ENCODE measurements at regions not wholly inside any gene's neighbourhood (a gene's known extent, or its start where the extent isn't known, plus 50 kb on each side); places are given as distances from the start of the nearest gene placed in this dataset.

GRCh38 chr20:6657904-6658303 lies 109.6 kb upstream of the BMP2 start:
- no peak for DNase-seq

- no peak for DNase-seq
Measured at GRCh38 chr20:6657111-6657510, 110.4 kb upstream of the BMP2 start.

DNA sequence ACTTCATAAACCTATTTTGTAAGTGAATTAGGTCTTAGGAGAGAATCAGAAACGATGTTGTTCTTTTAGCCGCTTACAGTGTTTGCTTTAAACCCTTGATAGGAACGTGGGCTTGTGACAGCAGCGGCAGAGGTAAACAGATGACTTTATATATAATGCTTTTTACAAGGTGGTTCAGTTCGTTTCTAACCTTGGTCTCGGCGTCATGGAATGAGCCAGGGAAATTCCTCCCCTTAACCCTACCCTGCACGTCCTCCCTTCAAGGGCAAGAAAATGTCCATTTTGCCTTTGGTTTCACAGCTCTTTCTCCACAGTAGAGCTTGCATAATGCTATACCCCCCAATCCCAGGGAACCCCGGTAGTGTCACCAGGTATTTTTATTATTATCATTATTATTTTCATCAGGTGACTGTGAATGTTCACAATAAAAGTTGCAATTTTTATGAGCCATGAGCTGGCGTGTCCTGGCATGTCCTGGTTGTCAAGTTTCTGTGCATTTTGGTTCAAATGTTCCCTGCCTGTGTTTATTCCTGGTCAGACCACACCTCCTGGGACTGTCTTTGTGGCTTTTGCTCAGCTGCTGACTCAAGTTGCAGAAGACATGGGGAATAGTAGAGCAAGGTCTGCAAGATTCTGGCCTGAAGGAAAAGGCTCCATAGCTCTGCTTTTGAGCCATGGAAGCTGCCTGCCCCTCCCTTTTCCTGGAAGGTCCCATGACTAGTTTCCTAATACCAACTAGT lies 112.8 kb upstream of the BMP2 start:
- no peak for DNase-seq

- DNase-seq: no peak
Measured at GRCh38 chr20:6651561-6651960, 115.9 kb upstream of the BMP2 start.

DNA sequence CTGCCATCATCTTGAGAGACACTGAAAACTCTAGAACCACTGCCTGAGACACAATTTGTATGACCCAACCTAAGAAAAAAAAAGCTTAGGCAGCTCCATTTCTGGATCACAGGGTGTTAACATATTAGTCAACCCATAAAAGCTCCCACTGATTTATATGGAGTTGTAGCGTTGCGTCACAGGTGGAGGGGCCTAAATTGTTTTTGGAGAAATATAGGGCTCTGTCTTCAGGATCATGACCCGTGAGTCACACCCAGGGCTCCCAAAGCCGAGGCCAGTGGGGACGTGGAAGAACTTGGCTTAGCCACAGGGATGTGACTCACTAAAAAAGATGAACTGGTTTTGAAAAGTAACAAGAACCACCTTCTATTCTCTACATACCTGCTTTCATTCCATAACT lies 116.5 kb upstream of the BMP2 start:
- DNase-seq: no peak

DNA sequence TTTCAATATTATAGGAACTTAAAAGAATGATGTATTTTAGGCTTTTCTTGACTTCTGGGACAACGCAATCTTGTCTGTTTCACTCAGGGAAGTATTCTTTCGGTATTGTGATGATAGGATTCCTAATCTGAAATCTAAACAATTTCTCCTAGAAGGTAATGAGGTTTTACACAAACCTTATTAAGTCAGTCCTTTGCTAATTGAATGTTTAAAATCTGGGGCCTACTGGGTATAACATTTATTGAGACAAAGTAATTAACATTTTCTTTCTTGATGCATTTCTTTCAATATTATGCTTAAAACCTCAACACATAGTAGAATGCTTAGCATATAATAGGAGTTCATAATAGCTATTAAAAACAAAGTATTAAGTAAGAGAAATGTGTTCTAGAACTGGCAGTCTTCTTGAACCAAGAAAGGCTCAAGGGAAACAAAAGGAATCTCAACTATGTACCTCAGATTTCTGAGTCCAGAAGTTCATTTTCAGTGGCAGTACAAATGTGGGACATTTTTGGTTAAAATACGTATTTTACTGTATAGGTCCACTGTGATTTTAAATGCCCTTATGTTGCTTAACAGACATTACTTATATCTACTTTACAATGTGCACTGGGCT lies 121.4 kb upstream of the BMP2 start:
- no peak for DNase-seq

DNA sequence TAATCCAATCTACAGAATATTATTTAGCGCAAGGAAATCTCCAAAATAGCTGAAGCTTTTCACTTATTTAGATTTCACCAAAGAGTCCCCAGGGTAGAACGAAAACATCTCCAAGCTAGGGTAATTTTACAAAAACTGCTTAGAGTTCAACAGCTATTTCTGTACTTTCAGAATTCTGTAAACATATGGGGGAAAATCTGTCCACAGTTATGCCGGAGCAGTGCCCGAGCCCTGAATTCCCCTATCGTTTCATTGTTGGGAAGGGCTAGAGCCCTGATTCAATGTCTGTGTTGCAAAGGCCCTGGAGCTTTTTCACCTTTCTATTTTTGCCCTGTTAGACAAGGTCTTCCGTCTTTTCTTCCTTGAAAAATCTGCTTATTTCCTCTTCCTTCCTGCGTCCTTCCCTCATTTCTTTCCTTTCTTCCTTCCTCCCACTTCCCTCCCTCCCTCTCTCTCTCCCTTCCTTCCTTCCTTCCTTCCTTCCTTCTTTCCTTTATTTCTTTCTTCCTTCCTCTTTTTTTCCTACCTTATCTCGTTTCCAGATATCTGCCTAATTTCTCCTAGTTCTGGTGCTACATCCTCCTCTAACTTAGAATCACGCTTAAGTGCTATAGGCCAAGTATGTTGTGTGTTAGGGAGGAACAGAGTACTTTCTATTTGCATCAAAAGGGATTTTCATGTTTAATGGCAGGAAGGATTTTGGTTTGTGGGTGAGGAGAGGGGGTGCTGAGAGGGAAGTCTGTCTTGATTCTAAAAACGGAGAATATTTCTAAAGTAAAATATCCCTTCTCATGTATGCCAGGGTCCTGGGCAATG lies 122.5 kb upstream of the BMP2 start:
- DNase-seq: no peak

GRCh38 chr20:6641012-6641411 lies 126.5 kb upstream of the BMP2 start:
- no peak for DNase-seq

DNA sequence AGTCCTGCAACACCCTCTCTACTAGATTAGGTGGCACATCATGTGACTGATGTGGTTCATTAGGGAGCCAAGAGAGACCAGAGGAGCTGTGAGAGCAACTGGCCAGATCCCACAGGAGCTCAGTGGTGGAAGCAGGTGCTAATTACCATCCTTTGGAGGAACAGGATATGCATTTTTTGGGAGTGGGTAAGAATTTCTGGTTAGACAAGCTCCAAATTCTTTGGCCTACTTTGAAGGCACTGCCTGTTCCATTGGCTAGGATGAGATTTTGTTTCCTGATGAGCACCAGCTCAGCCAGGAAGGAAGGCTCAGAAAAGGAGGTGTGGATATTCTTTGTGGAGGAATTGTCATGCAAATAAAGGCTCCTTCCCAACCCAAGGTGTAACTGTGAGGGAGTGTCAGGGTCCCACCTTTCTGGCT lies 130.3 kb upstream of the BMP2 start:
- DNase-seq: no peak

DNA sequence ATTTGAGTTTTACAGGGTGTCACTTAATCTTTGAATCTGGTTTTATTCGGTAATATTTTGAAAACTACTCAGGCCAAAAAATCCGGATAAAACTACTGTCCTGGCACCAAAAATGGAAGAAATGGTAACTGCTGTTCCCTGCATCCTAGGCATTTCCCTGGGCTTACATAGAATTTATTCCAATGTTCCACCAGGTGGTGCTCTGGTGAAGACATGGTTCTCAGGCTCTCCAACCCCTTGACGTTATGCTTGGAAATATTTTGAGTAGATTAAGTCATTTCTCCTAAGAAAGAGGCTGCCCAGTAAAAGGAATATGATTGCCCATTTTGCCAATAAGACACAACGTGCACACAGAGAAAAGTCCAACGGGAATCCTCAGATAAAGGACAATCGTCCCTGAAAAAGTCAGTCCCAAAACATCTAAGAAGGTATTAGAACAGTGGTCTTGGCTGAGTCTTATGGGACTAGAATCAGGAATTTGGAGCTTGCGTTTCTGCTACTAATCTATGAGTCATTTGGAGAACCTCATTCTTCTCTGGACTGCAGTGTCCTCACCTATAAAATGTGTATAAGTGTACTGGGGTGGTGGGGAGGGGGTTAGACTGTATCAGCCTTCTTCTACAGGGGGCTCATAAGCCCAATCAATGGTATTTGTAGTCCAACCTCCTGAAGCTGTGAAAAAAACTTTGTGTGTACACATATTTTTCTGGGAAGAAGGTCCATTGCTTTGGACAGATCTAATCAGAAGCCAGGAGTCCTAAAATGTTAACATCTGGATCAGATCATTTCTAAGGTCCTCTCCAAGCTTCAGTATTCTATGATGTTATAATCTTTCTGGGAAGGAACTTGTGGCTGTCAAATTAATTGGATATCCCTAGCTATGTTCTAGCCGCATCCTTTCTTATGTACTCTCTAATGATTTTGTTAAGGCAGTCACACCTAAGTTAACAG lies 131.0 kb upstream of the BMP2 start:
- peak; percentile 28 for DNase-seq

DNA sequence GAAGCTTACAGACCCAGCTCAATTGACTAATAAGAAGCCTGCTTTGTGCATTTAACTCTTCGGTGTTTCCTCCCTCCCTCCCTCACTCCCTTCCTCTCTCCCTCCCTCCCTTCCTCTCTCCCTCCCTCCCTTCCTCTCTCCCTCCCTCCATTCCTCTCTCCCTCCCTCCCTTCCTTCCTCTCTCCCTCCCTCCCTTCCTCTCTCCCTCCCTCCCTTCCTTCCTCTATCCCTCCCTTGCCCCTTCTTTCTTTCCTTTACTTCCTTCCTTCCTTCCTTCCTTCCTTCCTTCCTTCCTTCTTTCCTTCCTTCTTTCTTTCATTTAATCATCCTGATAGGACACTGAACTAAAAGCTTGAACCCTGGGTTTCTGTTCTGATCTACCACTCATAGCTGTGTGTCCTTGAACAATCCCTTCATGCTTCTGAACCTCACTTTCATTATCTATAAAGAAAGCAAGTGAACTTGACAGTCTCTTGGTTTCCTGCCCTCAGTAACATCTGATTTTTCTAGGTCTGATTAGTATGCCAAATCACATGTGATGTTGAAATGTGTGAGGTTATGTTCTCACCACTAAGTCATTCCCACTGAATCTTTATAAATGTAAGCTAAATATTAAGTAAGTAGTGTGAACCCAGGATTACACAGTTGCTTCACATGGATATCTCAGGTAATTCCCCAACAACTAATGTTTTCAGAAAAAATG lies 132.3 kb upstream of the BMP2 start:
- DNase-seq: no peak

DNA sequence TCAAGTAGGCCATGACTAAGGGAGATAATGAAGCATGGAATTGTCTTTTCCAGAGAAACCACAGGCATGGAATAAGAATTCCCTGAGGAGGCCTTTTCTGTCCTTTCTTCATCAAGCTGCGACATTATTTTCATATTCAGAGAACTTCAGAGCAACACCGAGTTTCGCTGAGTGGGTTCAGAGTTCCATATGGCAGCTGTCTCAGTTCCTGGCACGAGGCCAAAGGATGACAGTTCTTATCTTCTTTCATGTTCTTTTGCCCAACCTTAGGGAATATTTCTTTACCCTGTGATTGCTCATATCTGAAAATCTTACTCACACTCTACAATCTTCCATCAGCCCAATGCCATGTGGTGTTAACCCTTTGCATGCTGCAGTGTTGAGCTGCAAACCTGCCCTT lies 135.3 kb upstream of the BMP2 start:
- DNase-seq: peak; percentile 37

DNA sequence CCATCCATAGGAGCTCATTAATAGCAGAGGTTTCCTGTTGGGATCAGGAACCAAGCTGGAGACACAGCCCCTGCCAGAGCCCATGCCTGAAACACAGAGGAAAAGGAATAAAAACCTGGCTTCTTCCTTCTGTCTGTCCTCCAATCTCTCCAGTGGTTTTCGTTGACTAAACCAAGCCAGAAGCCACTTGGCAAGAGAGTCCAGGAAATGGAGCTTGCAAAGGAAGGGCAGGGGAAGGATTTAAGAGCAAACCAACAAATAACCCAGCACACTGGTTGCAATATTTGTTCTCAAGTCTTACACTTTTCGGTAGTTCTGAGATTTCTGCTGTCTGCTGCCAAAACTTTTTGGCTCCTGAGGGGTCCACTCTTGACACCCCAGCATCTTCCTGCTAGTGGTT lies 137.0 kb upstream of the BMP2 start:
- no peak for DNase-seq

GRCh38 chr20:6629564-6629963 lies 137.9 kb upstream of the BMP2 start:
- no peak for DNase-seq

DNA sequence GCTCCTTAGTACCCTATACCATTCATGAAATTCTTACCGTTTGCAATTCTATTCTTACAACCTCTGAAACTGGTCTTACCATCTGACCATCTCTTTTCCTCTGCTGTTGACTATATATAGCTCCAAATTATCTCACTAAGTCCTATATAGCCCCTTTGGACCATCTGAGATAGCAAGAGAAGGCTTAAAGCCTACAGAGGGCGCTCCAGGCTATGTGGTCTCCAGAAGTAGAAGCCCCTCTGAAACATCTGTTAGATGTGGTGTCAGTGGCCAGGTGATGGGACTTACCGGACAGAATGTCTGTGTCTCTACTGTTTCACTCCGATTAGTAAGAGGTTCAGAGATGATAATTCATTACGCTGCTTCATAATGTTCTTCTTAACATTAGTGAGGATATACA lies 140.7 kb upstream of the BMP2 start:
- no peak for DNase-seq

DNA sequence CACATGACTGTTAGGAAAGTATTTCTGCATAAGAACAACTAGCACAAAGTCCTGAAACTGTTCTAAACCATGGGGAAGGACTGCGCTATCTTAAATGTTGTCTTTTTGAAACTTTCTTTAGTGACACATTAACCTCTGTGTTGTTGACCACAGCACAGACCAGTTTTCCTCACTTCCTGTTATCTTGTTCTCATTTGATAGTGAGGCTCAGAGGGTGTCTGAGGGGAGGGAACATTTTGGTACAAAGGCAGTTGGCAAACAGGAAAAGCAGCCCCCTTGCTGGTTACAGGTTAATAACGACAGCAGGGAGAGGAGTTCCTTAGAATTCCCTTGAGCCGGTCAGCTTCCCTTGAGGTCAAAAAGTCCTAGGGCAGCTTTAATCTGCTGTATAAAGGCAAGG lies 143.5 kb upstream of the BMP2 start:
- DNase-seq: no peak

DNA sequence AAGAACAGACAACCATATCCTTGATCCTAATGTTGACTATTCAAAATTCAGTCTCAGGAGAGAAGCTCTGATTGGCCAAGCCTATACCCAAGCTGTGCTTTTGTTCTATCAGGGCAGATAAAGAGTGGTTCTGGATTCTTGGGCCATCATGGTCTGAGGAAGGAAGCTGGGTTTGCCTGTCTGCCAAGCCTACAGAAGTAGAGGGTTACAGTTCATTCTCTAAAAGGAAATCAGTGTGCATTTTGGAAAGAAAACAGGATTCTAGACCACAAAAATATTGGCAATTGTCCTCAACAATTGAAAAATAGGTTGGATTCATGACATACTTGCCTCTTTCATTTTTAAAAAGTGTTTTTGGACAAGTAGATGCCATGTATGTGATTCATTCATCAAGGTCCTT lies 145.4 kb upstream of the BMP2 start:
- no peak for DNase-seq

DNA sequence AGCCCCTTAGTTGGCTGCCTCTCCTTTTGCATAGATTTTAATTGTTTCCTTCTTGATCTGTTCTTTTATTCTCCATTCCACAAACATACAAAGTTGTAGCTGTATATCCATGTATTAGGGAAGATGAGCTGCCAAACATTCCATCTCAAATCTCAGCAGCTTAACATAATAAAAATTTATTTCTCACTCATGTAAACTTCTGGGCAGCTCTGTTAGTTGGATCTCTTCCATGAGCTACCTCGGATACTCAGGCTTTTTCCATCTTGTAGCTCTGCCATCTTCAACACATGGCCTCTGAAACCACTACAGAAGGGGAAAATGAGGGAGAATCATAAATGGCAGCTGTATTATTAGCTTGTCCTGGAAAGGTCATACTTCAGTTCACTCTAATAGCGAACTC lies 149.4 kb upstream of the BMP2 start:
- no peak for DNase-seq

GRCh38 chr20:6616421-6616820 lies 151.1 kb upstream of the BMP2 start:
- DNase-seq: no peak

- no peak for DNase-seq
Measured at GRCh38 chr20:6614836-6615235, 152.7 kb upstream of the BMP2 start.

DNA sequence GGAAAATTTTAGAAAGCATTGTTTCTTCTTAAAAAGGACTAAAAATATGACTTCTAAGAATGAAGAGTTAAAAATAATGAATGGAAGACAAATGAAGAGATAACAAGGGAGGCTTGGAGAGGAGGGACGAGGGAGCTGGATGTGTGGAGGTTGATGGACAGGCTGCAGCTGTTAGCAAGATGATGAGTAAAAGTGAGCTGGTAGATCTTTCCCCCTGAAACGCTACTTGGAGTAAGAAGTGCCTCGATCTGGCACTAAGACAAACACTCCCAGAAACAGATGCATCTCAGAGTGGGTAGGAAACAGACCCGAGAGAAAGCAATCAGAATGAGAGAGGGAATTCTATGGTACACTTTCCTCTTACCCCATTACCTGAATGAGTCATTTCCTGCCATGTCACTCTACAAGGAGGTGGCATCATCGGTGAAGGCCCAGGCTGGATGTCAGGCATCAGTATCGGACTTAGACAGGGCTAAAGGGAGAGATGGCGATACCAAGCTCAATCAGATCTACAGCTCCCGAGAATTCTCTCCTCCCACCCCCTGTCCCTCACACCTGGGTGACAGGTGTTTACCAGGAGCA lies 154.1 kb upstream of the BMP2 start:
- no peak for DNase-seq

- no peak for DNase-seq
Measured at GRCh38 chr20:6612606-6612923, 154.9 kb upstream of the BMP2 start.

All from RPMI8226 (cell line).